HUDEP-2 (cell line): ENCODE measurements at regions not wholly inside any gene's neighbourhood (a gene's known extent, or its start where the extent isn't known, plus 50 kb on each side); places are given as distances from the start of the nearest gene placed in this dataset.

Source experiments
- DNase-seq, 76 experiments: peaks; one replicate each; lab custom pipeline; 2025; ENCODE audit not compliant: unreplicated experiment in 76 of 76; lab: John Stamatoyannopoulos, UW

GRCh38 chr11:69985641-69986439 lies 92.3 kb upstream of the ANO1 start:
- DNase-seq, result peak in 10 of 76 experiments; percentile 3 to 52 (median 24)

- DNase-seq, result no peak
Measured at GRCh38 chr11:69986440-69986787, 91.7 kb upstream of the ANO1 start.

GRCh38 chr11:69986830-69987229 lies 91.3 kb upstream of the ANO1 start:
- no peak for DNase-seq

- DNase-seq, result no peak
Measured at GRCh38 chr11:69992026-69992425, 86.1 kb upstream of the ANO1 start.

- DNase-seq, result no peak
Measured at GRCh38 chr11:69992943-69993694, 85.0 kb upstream of the ANO1 start.

GRCh38 chr11:69994810-69995209 lies 83.3 kb upstream of the ANO1 start:
- DNase-seq, result no peak

GRCh38 chr11:69995697-69996096 lies 82.4 kb upstream of the ANO1 start:
- DNase-seq, result no peak

- DNase-seq, result no peak
Measured at GRCh38 chr11:69996451-69996850, 81.7 kb upstream of the ANO1 start.

GRCh38 chr11:69997352-69997751 lies 80.8 kb upstream of the ANO1 start:
- DNase-seq, result no peak

GRCh38 chr11:69999721-70000120 lies 78.4 kb upstream of the ANO1 start:
- no peak for DNase-seq

GRCh38 chr11:70000228-70000627 lies 77.9 kb upstream of the ANO1 start:
- DNase-seq, result no peak

- DNase-seq, result no peak
Measured at GRCh38 chr11:70001246-70001645, 76.9 kb upstream of the ANO1 start.

- DNase-seq, result no peak
Measured at GRCh38 chr11:70002433-70002832, 75.7 kb upstream of the ANO1 start.

GRCh38 chr11:70005107-70005818 lies 72.9 kb upstream of the ANO1 start:
- DNase-seq, result no peak

GRCh38 chr11:70007796-70008195 lies 70.3 kb upstream of the ANO1 start:
- no peak for DNase-seq

GRCh38 chr11:70010774-70011173 lies 67.3 kb upstream of the ANO1 start:
- no peak for DNase-seq

- DNase-seq, result no peak
Measured at GRCh38 chr11:70012134-70012733, 65.9 kb upstream of the ANO1 start.

GRCh38 chr11:70014291-70014690 lies 63.8 kb upstream of the ANO1 start:
- DNase-seq, result no peak

GRCh38 chr11:70016666-70017367 lies 61.3 kb upstream of the ANO1 start:
- DNase-seq, result no peak

- no peak for DNase-seq
Measured at GRCh38 chr11:70018816-70019215, 59.3 kb upstream of the ANO1 start.
